RPMI7951 (cell line): ENCODE measurements at regions not wholly inside any gene's neighbourhood (a gene's known extent, or its start where the extent isn't known, plus 50 kb on each side); places are given as distances from the start of the nearest gene placed in this dataset.

Experiments used
- DNase-seq: peaks from one replicate; pipeline ENCODE4 v3.0.0-alpha.2; 2012; ENCODE audit warnings: low read depth

DNA sequence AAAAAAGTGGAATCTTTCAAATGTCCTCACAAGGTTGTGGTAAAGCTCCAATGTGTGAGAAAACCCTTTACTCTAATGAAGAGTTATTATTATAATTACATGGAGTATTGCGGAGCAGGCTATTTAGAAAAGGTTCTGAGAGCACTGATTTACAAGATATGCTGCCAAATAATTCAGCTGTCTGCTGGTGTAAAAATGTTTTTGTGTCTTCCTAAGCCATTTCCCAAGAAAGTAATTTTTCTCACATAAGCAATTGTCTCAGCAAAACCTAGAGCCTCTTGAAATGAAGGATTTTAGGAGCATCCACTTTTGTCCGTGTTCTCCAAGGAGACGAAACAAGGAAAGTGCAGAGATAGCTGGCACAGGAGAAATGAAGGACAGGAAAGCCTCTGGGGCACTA, 229.6 kb upstream of the STARD13 start:
- DNase-seq: no peak

DNA sequence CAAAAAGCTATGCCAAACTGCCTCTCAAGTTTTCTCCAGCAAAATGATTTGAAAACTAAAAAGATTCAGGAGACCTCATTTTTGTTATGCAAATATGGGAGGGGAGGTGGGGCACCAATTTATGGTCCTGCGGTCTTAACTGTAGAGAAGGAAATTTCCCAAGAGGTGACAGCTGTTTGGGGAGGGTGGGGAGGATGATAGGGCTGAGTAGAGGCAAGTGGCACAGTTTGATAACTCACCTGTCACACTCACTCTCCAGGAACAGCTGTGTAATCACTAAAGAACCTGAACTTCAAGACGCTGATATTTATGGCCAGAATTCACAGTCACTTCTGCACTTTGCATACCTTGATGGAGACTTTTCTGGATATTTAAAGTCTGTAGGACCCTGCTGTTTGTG, 232.9 kb upstream of the STARD13 start:
- no peak for DNase-seq

DNA sequence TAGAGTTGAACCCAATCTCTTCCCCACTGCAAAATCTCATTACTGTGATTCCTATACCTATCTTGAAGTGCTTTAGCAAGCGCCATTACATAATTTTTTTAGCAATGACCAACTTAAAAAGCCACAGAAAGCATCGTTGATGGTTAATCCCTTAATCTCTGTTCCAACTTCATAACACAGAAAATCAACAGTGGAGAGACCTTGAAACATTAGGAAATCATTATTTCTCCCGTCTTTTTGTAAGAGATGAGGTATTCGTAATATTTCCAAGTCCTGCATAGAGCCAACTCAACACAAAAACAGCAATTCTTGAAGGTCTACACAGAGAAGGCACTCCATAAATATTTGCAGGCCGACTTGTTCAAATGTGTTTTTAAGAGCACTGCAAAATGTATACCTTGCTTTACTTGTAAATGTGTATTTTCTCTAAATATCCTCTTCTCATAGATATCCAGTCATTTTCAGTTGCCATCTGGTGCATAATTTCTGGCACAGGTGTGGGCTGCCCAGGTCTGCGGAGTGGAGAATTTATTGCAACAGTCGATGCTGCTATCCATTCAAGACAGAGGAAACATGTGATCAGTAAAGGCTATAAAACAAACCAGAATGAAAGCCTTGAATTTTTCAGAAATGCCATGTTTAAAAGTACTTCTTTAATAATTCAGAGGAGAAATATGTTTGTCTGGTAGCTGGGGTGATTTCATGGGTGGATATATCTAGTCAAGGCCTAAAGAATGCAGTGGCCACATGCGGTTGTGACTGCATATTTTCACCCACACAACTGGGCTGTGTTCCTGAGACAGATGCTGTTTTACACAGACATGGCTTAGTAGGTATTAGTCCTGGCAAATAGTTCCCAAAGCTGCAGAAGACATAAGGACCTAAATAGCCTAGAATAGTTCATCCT, 234.3 kb upstream of the STARD13 start:
- DNase-seq: peak; percentile 66

DNA sequence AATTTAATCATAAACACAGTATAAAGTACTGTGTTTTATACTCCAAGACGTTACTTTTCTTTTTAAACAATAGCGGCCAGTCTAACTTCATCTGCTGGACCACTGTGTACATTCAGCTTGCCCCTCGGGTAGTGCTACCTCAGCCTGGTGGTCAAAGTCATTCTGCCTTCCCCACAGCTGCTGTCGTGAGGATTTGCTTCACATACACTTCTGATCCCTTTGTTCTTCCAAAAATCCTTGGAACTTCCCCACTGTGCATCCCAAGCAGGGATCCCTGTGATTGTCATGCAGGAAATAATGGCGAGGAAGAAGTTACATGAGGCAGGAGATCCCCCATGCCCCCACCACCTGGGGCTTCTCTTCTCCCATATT, 234.9 kb upstream of the STARD13 start:
- no peak for DNase-seq

DNA sequence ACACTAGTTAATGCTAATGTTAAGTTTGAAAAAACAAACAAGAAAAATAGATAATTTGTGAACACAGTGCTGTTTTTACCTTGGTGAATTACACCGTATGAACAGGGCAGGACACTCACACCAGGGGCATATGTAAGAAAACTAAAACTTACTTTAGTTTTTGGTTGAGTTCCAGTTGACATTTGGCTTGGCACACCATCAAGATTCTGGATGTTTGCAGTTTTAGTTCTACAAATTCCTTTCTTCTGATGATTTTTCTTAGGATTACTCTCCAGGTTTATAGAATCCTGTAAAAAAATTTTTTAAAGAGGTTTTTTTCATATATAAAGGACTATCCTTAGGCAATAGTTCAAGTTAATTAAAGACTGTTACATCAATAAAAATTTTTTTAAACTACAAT, 238.5 kb upstream of the STARD13 start:
- DNase-seq: peak; percentile 74

DNA sequence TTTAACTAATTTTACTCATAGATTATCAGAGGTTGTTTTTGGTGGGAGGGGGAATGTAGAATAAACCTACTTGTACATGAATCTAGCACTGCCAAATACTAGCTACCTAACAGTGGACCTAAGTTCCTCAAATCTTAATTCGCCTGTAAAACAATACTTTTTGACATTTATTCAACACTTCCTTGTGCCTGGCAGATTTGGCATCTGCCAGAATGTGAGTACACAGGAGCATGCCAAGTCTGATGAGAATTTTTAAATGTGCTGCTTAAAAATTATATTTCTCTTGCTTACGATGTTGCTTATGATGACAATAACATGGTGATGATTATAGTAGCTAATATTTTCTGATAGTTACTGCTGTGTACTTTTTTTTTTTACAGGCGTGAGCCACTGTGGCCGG, 240.2 kb upstream of the STARD13 start:
- no peak for DNase-seq

DNA sequence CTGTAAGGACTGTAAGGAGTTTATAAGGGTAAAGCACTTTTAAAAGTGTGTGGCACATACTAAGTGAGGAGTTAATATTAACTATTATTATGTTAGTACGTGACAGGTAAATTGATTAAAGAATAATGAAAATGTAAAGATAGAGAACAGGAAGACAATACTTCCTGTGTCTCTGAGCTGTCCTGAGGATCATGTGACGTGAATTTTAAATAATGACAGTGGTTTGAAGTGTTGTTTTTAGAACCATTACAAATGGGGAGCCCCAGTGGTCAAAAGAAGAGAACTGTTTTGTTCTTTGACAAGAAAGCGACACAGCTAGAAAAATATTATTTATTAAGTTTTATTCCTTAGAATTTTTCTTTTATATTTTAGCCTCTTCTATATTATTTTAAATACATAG, 241.2 kb upstream of the STARD13 start:
- DNase-seq: no peak

DNA sequence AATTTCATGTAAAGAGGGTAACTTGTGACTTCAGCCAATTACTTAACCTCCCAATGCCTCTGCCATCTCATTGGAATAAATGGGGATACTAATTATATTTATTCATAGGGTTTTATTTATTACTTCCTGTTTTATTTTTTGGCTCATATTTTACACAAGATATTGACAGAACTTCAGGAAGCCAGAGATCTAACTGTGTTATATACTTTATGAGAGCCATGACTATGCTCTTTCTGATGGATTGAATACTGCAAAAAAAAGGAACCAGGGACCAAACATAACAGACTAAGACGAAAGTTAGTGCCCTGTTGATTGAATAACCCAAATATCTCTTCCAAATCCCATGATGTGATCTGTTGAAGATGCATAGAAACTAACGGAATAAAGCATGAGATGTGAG, 243.3 kb upstream of the STARD13 start:
- DNase-seq: no peak

DNA sequence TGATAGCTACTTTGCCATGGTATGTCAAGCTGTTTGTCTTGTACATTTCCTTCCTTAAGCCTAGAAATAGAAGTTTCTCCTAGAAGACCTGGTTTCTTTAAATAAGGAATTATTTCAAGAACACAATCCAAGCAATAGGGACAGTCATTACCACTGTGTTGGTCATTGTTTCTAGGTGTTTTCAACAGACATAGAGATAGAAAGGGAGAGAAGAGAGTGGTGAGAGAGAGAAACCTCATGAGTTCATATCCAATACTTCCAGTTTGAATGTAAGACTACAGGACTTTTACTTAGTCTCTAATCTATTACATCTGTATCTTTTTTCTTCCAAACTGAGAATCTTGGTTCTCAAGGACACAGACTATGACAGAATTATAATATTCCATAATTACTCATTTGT, 245.9 kb upstream of the STARD13 start:
- DNase-seq: no peak

DNA sequence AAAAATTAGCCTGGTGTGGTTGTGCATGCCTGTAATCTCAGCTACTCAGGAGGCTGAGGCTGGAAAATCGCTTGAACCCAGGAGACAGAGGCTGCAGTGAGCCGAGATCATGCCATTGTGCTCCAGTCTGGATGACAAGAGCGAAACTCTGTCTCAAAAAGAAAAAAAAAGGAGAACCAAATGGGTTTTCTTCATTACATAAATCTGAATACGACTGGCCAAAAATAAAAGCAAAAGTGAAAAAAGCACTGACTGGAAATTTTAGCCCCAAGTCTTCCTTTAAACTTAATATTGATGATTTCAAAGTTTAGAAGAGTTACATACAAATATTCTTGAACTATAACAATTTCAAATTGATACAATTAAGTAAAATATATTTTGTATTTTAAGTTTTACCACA, 249.5 kb upstream of the STARD13 start:
- DNase-seq: no peak

DNA sequence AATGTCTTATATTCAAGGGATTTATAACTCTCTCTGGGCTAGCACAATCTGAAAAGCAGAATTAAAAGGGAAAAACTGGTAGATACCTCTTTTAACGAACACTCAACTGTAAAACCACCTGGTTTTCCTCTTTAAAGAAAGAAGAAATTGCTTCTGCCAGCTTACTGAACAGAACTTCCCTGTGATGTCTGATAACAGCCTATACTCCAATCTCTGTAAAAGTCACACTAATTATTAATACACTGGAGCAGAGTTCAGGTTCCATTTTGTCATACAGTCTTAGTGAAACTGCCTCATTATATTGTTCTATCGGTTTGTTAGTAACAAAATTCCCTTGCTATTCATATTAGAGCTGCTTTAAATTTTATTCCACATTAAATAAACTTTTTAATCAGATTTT, 251.0 kb upstream of the STARD13 start:
- no peak for DNase-seq

DNA sequence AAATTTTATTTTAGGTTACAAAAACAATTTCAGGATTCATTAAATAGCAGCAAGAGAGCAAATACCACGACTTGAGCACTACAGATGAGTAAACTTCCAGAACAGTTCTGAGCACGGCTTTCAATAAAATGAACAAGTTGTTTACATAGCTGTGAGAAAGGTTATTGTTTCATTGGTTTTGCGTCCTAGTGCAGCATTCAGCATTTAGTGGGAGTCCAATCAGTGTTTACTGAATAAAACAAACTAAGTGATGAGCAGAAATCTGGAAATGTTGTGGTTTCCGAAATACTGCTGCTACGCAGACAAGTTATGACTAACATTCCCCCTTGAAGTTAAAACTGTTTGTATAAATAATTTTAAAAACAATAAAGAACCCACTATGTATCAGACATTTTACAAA, 251.5 kb upstream of the STARD13 start:
- DNase-seq: peak; percentile 37

DNA sequence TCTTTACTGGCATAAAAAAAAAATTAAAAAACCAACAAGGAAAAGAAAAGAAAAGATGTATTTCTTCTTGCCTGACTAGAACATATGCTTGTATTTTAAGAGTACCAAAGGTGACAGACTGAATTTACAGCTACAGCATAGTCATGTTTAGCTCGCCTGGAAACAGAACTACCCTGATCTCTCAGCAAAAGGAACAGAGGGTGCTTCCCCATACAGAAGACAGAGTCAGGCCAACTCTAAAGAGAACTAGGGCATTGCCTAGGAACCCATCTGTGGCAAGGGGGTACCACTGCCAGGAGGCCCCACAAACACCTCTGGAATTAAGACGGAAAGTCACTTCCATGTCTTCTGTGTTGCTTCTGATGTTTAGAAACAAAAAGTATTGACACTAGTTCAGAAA, 252.1 kb upstream of the STARD13 start:
- DNase-seq: no peak

DNA sequence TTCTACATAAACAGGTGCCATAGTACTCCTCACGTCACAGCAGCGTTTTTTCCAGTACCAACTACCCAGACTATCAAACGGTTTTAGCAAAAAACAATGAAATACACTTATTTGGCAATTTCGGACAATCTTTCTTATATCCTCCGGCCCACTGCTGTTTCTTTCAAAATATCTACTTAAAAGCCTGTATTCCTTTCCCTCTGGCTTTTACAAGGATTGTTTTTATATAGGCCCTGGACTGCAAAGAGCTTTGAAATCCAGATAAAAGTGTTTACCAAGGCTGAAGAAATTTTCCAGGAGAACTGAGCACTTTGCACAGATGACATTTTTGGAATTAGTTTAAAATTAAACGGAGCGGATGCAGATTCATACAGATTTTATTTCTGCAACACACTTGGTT, 255.9 kb upstream of the STARD13 start:
- no peak for DNase-seq

DNA sequence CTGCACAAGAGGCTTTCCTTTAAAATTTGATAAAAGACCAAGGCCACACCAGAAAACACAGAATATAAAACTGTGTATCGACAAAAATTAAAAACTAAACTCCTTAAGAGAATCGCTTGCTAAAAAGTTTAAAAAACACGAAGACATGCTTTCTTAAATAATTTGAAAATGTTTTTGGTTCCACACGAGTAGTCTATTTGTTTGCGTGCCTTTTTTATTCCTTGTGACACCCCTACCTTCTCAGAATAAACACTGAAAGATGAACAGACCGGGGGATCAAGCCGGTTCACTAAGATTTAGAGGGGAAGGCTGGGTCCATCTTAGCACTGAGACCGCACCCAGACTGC, 256.4 kb upstream of the STARD13 start:
- DNase-seq: no peak

DNA sequence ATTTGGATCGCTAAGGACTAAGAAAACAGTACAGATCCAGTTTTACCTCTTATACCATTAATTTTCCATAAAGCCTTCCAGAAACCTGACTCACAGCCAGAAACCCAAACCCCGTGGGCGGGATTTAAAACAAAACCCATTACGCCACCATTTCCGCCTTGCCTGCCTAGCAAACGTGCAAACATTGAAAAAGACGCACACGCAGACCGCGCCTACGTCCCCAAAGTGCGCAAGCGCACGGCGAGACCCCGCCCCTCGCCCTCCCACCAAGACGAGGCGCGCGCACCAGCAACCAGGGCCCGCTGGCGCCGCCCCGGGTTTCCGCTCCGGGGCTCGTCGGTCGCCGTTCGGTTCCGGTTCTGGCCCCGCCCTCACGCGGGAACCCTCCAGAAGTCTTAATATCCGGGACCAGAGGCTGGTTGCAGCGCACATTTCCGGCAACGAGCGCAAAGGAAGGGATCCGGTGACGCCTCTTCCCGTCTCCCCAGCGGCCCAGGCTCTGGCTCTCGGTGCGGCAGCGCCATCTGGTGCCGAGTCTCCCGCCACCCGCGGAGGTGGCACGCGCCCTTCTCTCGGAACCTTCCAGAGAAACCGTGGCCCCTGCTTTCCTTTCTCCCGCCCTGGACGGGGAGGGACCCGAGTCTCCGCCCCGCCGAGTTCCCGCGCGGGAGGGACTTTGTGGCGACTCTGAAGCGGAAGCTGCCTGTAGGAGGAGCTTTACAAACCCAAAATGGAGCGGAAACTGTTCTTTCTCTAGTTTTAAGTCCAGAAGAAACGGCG, 256.9 kb upstream of the STARD13 start:
- DNase-seq: peak; percentile 97

DNA sequence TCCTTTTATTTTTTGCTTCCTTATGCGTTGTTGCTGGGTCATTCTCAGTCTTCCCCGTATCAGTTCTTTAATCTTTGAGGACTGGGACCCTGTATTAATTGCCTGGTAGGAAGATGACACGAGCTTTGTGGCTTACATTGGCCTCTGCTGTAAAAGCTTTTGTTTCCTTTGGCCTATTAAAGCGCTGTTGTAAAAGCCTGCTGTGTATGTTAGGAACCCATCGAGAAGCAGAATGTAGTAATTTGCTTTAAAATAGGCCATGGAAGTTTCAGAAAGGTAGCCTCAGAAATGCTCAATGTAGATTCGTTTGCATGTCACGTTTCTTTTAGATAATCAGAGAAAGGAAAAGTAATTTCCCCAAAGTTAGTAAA, 257.5 kb upstream of the STARD13 start:
- no peak for DNase-seq

DNA sequence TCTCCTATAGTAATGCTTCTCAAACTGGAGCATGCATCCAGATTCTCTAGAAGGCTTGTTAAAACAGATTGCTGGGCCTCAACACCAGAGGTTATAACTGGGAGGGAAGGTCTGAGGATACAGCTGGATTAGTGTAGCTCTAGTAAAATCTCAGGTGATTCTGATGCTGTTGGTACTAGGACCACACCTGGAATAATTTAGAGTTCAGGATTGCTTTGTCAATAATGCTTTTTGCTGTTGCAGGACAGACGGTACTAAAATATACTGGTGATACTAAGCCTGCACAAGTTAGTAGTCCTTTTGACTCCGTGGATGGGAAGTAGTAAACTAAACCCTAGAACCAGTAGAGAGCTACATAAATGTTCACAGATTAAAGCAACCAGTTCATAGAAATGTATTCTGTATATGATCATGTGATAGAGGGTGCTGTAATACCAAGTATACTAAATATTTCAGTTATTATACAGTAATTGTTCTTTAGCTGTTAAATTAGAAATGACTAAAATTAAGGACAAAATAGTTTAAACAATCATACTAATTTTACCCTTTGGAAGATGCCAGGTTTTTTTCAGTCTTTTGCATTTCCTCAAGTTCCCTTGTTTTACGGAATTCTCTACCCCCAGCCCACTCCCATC, 258.2 kb upstream of the STARD13 start:
- DNase-seq: no peak

DNA sequence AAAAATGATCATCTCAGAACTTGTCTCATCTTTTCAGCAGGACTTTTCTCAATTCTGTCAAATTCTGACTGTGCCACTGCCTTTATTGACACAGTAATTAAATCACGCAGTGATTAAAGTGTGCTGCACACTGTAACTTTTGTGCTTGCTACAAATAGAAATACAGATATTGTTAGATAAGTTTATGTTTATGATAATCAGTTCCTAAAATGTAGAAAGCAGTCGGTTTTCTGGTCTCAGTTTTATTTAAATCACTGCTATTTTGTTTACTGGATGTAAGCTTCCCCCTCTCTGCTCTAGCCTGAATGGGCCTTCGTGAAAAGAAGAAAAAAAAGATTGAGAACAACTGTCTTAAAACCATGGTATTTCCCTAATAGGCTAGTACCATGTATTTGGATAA, 258.8 kb upstream of the STARD13 start:
- no peak for DNase-seq

DNA sequence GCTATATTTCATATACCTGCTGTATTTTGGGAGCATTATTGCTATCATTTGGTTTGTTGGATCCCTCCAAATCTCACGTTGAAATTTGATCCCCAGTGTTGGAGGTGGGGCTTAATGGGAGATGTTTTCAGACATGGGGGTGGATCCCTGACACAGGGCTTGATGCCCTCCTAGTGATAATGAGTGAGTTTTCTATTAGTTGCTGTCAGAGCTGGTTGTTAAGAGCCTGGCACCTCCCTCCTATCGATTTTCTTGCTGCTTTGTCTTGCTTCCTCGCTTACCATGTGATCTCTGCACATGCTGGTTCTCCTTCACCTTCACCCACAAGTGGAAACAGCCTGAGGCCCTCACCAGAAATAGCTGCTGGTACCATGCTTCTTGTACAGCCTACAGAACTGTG, 259.9 kb upstream of the STARD13 start:
- no peak for DNase-seq

DNA sequence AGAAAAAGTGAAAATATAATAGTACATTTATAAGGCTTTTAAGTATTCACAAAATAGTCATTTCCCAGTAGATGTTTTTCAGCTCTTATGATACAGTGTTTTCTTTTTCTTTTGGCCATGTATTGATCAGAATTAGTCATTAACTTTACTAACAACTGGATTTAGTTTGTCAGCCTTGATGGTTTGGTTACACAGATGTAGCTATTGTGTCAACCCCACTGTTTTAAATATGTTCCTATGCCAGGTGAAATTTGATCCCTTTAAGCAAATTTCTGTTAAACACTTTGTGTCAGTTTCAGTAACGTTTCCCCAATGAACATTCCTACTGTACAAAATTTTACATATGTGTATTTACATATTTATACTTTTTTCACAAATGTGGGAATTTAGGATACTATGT, 261.5 kb upstream of the STARD13 start:
- DNase-seq: peak; percentile 9

DNA sequence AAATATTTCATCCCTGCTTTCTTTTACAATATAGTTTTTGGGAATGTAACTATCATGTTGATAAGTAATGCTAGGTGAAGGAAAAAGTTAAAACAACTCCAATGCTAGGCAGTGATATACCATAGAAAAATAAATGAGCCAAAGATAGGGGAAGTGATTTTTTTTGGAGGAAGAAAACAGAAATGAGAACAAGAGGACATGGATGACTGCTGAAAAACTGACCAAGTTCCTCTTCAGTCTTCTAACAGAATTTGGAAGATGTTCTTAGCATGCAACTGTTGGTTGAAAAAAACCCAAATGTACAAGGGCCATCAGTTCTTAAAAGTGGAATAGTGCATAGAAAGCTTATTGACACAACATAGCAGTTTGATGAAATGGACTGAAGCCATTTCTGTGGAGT, 262.5 kb upstream of the STARD13 start:
- no peak for DNase-seq

DNA sequence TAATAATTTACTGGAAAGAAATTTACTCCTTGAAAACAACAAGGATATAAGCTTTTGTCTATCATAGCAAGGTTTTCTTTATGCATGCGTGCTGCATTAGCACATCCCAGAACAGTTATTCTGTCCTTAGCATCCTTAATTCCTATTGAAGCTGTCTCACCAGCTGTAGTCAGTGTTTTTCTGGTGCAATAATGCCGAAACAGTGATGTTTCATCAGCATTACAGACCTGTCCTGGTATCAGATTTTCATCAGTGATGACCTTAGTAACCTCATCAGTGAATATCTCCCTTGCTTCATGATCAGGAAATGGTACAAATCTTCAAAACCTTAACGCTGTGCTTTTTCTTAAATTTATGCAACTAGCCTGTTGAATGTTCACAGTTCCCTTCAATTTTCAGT, 264.7 kb upstream of the STARD13 start:
- DNase-seq: no peak
